Activated T-helper 1 cell treated with anti-CD3 and anti-CD28 coated beads, Interleukin-12 subunit alpha, Interleukin-12 subunit beta, Interleukin-2, Interleukin-4 antibody, amounts not matched to agents 30 ng/mL and 10 ng/mL and 1 ng/mL, durations not matched to agents 14 hours and 24 hours and 36 hours (primary cell): ENCODE measurements at regions not wholly inside any gene's neighbourhood (a gene's known extent, or its start where the extent isn't known, plus 50 kb on each side); places are given as distances from the start of the nearest gene placed in this dataset.

Source experiments
- DNase-seq: peaks from one replicate; pipeline ENCODE4 v3.0.0; 2021; ENCODE audit warnings: low spot score
- H3K27ac Mint-ChIP-seq: one replicate; pipeline ENCODE4 v1.8.0; 2021; ENCODE audit warnings: mild to moderate bottlenecking, mixed read lengths
- H3K27me3 Mint-ChIP-seq: one replicate; pipeline ENCODE4 v1.8.0; 2022; ENCODE audit warnings: mild to moderate bottlenecking, moderate library complexity, mixed read lengths; ENCODE audit not compliant: insufficient read depth
- H3K36me3 Mint-ChIP-seq: one replicate; pipeline ENCODE4 v1.8.0; 2021; ENCODE audit warnings: low read depth, mixed read lengths
- H3K4me1 Mint-ChIP-seq: one replicate; pipeline ENCODE4 v1.8.0; 2021; ENCODE audit warnings: low read depth, mixed read lengths
- H3K4me3 Mint-ChIP-seq: one replicate; pipeline ENCODE4 v1.8.0; 2021; ENCODE audit warnings: mild to moderate bottlenecking, moderate library complexity, mixed read lengths
- H3K9me3 Mint-ChIP-seq: one replicate; pipeline ENCODE4 v1.8.0; 2021; ENCODE audit warnings: mixed read lengths
- intact Hi-C: fragments of 100-400 bp; cut with micrococcal nuclease; formaldehyde crosslinking; loops from one replicate; pipeline ENCODE4 v1.15.1; 2024

DNA sequence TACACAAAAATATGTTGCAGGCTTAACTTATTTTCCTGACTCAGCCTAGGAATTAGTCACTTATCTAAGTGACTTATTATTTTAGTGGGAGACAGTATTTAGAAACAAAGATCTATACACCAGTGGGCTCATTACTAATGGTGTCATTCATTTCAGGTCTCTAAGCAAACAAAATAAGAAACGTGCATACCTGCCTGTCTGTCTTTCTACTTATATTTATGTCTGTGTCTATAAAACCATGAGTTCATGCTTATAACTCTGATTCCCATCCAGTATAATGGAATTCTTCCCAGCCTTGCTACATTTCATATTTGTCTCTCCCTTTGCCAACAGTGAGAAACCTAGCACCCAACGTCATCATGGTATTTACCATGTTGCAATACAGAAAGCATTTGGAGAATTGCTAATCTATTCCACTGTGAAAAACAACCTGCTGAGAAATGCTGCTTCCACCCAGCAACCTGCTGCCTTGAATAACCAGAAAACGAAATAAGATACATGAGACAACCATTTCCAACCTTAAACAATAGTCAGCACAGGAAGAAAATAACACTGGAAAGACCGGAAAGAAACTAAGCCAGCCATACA is 501.0 kb downstream of the GLRX3 start:
- H3K4me1 Mint-ChIP-seq, result no peaks in the 10 kb centered on the region
- H3K4me3 Mint-ChIP-seq, result no peak overlapping the region
- intact Hi-C loops, result no loop called here
- H3K36me3 Mint-ChIP-seq, result no peaks in the 10 kb centered on the region
- peaks cover 3% of the 10 kb centered on the region for H3K9me3 Mint-ChIP-seq
- DNase-seq, result no peak
- H3K27me3 Mint-ChIP-seq, result peaks cover 14% of the 10 kb centered on the region
- no peak overlapping the region for H3K27ac Mint-ChIP-seq

DNA sequence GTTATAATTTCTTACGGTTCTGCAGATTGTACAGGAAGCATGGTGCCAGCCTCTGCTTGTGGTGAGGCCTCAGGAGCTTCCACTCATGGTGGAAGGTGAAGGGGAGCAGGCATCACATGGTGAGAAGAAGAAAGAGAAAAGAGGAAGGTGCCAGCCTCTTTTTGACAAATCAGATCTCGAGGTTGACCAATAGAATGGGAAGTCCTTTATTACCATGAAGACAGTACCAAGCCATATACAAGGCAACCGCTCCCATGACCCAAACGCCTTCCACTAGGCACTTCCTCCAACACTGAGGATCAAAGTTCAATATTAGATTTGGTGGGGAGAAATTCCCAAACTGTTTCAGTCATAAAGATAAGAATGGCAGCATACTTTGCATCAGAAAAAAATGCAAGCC is 502.8 kb downstream of the GLRX3 start:
- no peak for DNase-seq
- no peaks in the 10 kb centered on the region for H3K36me3 Mint-ChIP-seq
- intact Hi-C loops, result no loop called here
- H3K4me3 Mint-ChIP-seq, result no peak overlapping the region
- no peaks in the 10 kb centered on the region for H3K4me1 Mint-ChIP-seq
- H3K27me3 Mint-ChIP-seq, result peaks cover 14% of the 10 kb centered on the region
- H3K9me3 Mint-ChIP-seq, result peaks cover 3% of the 10 kb centered on the region
- no peak overlapping the region for H3K27ac Mint-ChIP-seq

DNA sequence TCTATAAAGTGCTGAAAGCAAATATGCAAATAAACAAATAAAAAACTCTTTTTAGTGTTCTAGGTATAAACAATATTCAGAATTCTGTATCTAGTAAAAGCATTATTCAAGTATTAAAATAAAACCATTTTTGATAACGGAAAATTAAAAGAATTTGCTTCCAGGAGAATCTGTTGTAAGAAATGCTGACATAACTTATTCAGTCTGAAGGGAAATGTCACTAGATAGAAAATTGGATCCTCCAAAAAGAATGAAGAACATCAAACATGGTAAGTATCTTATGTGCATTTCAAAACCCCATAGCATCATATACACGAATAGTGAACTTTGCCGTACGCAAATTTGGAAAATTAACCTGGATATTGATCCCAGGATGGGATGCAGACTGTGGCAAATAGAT is 506.7 kb downstream of the GLRX3 start:
- intact Hi-C loops, result no loop called here
- Mint-ChIP-seq H3K4me1 (no peaks in the 10 kb centered on the region), H3K27ac (no peak overlapping the region), H3K4me3 (no peak overlapping the region), H3K36me3 (no peaks in the 10 kb centered on the region), H3K27me3 (no peaks in the 10 kb centered on the region), H3K9me3 (no peaks in the 10 kb centered on the region)
- DNase-seq, result no peak

DNA sequence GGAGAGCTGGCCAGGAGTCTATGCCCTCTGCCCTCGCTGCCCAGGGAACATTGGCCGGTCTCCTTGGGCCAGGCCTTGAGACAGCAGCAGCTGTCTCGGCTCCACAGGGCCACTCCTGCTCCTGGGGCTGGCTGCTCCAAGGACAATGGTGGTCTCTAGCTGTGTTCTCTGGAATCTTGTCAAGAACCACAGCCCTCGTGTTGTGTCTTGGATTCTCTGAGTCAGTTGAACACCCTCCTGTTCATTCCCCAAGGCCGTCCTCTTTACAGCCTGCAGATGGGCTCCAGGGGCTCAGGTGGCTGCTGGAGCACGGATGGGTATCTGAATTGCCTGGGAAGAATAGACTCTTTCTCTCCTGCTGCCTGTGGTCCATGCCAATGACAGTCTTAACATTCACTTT is 511.1 kb downstream of the GLRX3 start:
- Mint-ChIP-seq H3K4me1 (no peaks in the 10 kb centered on the region), H3K27me3 (no peaks in the 10 kb centered on the region), H3K4me3 (no peak overlapping the region), H3K27ac (no peak overlapping the region), H3K9me3 (no peaks in the 10 kb centered on the region), H3K36me3 (no peaks in the 10 kb centered on the region)
- no peak for DNase-seq
- intact Hi-C loops, result no loop called here

DNA sequence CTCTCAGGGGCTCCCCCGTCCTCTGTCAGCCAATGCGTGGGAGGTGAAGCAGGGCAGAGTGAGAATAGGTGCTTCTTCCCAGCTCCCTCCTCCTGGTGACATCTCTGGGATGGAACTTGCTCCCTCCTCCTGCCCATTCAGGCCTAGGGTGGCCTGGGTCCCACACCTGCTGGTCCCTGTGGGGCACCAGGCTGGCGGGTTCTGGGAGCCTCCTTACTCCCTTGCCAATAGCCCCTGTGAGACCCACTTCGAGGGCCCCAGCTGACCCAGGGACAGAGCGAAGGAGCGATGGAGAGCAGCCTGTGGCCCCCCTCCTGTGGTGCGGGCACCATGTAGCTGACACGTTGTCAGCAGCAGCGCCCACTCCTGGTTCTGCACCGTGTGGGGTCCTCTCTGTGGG is 512.6 kb downstream of the GLRX3 start:
- no peaks in the 10 kb centered on the region for H3K4me1 Mint-ChIP-seq
- DNase-seq, result no peak
- no peaks in the 10 kb centered on the region for H3K36me3 Mint-ChIP-seq
- H3K27ac Mint-ChIP-seq, result no peak overlapping the region
- no peak overlapping the region for H3K4me3 Mint-ChIP-seq
- no peaks in the 10 kb centered on the region for H3K9me3 Mint-ChIP-seq
- intact Hi-C loops, result no loop called here
- H3K27me3 Mint-ChIP-seq, result no peaks in the 10 kb centered on the region

DNA sequence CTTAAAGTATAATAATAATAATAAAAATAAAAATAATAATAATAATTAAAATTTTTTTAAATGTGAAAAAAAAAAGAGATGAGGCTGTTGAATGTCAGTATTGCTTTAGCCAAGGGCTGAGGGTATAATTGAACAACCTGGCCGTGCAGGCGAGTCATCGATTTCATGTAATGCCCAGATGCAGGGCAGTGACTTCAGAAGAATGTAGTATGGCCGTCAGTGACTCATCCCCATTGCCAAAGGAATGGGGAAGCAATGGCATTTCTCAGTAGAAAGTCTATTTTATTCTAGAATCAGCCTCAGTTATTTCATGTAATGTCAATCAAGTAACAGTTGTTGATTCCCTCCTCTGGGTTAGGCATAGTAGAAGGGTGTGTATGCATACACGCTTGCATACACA is 516.4 kb downstream of the GLRX3 start:
- DNase-seq, result no peak
- Mint-ChIP-seq H3K4me3 (no peak overlapping the region), H3K9me3 (no peaks in the 10 kb centered on the region), H3K27me3 (no peaks in the 10 kb centered on the region), H3K4me1 (no peaks in the 10 kb centered on the region), H3K36me3 (no peaks in the 10 kb centered on the region), H3K27ac (no peak overlapping the region)
- intact Hi-C loops, result no loop called here

DNA sequence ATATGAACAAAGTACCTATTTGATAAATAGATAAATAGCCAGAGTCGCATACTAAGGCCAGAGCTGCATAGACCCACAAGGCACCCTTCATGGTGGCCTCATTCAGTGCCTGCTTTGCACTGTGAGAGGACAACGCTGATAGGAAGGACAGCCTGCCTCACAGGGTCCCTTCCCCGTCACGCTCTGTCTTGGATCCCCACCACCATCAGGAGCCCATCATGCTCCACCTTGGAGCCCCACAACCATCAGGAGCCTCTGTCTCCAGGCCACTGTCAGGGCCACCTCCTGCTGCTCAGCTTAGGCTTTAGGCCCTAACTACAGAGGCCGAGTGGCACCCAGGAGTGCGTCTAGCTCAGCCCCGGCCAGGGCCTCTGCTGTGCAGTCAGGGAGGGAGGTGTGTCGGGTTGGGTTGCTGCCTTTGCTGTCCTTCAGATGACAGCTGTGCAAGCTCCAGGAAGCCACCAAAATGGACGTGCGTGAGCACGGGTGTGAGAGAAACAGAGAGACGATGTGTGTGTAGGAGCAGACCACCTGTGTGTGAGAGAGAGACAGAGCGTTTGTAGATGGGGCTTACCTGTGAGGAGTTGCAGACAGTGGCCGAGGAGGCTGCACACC is 516.9 kb downstream of the GLRX3 start:
- DNase-seq, result no peak
- intact Hi-C loops, result no loop called here
- H3K4me3 Mint-ChIP-seq, result no peak overlapping the region
- H3K4me1 Mint-ChIP-seq, result no peaks in the 10 kb centered on the region
- H3K27ac Mint-ChIP-seq, result no peak overlapping the region
- H3K27me3 Mint-ChIP-seq, result no peaks in the 10 kb centered on the region
- no peaks in the 10 kb centered on the region for H3K36me3 Mint-ChIP-seq
- H3K9me3 Mint-ChIP-seq, result no peaks in the 10 kb centered on the region

DNA sequence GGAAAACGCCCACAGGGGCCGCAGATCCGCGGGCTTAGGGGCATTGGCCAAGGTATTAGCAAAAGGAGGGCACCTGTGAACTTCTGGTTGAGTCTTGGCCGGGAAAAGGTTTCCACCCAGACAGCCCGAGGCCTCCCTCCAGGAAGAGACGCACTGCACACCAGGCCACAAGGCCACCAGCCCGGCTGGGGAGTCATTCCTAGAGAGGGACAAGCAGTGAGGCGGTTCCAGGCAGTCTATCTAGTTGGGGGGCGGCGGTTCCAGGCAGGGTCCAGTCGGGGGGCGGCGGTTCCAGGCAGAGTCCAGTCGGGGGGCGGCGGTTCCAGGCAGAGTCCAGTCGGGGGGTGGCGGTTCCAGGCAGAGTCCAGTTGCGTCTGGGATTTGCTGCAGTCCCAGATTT is 518.5 kb downstream of the GLRX3 start:
- H3K4me3 Mint-ChIP-seq, result no peak overlapping the region

DNA sequence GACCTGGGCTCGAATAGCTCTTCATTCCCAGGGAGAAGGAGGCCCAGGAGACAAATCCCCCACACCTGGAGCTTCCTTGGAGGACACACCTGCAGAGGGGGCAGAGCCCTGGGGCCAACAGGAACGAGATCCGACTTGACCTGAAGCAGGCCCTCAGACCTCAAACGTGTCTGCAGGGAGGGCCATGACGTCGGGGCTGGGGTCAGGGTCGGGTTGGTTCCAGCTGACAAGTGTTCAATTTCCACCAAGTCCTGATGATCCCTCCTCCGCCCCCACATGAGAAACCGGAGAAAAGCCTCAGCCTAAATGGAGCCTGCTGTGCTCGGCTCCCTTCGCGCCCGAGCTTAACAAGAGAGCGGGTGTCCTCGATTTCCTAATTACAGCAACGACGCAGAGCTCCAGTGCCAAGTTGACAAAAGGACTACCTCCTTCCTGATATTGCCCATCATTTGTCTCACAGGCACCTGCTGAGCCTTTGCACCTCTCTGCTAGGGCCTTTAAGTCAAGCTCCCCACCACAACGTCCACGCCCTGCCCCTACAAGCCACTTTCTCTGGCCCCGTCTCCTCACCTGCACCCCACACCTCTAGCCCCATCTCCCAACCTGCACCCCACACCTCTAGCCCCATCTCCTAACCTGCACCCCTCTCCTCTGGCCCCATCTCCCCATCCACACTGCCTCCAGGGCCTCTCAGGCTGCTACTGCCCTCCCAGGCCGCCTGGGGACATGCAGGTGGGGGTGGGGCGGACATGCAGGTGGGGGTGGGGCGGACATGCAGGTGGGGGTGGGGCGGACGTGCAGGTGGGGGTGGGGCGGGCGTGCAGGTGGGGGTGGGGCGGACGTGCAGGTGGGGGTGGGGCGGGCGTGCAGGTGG is 519.4 kb downstream of the GLRX3 start:
- no peak overlapping the region for H3K27ac Mint-ChIP-seq
- intact Hi-C loops, result no loop called here
- no peaks in the 10 kb centered on the region for H3K4me1 Mint-ChIP-seq
- H3K36me3 Mint-ChIP-seq, result no peaks in the 10 kb centered on the region
- H3K9me3 Mint-ChIP-seq, result no peaks in the 10 kb centered on the region
- H3K4me3 Mint-ChIP-seq, result no peak overlapping the region
- no peak for DNase-seq
- H3K27me3 Mint-ChIP-seq, result no peaks in the 10 kb centered on the region

More for the DNA sequence above, 518.5 kb downstream of the GLRX3 start:
- intact Hi-C loops, result no loop called here
- Mint-ChIP-seq H3K9me3 (no peaks in the 10 kb centered on the region), H3K4me1 (no peaks in the 10 kb centered on the region), H3K27me3 (no peaks in the 10 kb centered on the region), H3K27ac (no peak overlapping the region), H3K36me3 (no peaks in the 10 kb centered on the region)
- DNase-seq, result no peak

DNA sequence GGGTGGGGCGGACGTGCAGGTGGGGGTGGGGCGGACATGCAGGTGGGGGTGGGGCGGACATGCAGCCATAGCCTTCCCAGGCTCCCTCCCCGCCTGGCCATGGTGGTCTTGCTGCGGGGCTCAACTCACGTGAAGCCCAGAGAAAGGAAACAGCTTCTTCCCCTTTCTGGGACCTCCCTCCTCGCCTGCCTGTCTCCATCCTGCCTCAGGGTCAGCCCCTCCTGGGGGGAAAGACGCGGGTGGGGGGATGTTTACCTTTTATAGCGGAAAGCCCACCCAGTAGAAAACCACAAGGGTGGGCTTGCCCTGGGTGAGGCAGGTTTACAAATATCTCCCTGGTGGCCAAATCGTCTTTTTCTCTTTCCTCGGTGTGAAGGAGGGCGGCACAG is 520.0 kb downstream of the GLRX3 start:
- Mint-ChIP-seq H3K4me3 (no peak overlapping the region), H3K27me3 (no peaks in the 10 kb centered on the region), H3K4me1 (no peaks in the 10 kb centered on the region), H3K27ac (no peak overlapping the region), H3K9me3 (no peaks in the 10 kb centered on the region), H3K36me3 (no peaks in the 10 kb centered on the region)
- intact Hi-C loops, result no loop called here
- no peak for DNase-seq

DNA sequence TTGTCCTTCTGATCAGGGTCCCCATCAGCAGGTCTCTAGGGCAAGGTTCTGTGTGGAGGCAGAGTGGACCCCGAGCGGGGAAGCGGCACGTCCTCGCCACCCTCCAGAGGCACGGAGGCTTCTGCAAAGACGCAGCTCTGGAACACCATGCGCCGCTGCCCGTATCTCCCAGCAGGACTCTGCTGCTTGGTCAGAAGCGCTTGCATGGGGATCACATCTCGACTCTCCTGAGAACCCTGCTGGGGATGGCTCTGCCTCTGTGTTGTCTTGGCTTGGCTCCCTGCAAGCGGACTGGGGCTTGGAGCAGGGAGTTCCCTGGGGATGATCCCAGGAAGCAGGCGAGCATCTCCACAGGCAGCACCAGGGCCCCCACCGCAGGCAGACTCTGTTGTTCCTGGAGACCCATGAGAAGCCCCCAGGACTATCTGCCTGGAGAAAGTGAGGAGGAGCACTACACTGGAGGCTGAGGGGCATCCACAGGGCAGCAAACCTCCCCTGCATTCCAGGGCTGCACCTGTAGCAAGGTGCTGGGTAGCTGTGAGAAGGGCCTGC is 520.5 kb downstream of the GLRX3 start:
- Mint-ChIP-seq H3K27ac (no peak overlapping the region), H3K4me3 (no peak overlapping the region), H3K4me1 (no peaks in the 10 kb centered on the region), H3K27me3 (no peaks in the 10 kb centered on the region), H3K36me3 (no peaks in the 10 kb centered on the region), H3K9me3 (no peaks in the 10 kb centered on the region)
- intact Hi-C loops, result no loop called here
- DNase-seq, result no peak

DNA sequence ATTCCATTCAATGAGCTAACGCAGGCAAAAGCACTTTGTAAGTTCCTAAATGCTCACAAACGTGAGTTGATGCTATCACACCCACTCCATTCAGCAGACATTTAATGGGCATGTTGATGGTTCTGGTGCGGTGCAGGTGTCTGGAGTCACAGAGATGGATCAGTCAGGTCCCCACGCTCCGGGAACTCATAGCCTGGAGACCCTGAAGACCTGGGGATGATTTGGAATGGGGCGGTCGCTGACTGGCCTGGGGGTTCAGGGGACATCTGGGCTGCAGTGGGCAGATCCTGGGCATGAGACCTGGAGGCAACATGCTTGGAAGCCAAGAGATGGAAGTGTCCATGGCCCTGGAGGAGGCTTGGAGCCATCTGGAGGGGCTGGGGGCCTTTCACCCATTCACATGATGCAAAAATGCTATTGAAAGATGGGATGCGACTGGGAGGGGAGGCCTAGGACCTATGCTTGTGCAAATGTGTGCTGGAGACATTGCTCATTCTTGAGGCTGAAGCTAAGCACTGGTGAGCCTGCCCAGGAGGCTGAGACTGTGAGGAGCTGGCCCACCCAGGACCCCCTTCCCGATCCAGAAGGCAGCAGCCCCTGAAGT is 522.6 kb downstream of the GLRX3 start:
- no peak for DNase-seq
- Mint-ChIP-seq H3K4me3 (no peak overlapping the region), H3K4me1 (no peaks in the 10 kb centered on the region), H3K27ac (no peak overlapping the region), H3K36me3 (no peaks in the 10 kb centered on the region), H3K27me3 (no peaks in the 10 kb centered on the region), H3K9me3 (no peaks in the 10 kb centered on the region)
- intact Hi-C loops, result no loop called here

DNA sequence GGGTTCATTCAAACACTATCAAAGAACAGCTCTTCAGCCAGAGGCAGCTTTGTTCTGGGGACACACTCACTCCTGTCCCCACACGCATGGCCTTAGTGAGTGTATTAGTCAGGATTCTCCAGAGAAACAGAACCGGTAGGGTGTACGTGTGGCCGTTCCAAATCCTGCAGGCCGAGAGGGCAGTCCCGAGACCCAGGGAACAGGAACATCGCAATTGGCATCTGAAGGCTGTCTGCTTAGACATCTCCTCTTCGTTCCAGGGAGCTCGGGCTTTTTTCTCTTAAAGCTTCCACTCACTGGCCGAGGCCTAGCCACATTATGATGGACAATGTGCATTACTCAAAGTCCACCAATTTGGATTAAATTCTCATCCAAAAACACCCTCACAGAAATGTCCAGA is 523.3 kb downstream of the GLRX3 start:
- H3K27me3 Mint-ChIP-seq, result no peaks in the 10 kb centered on the region
- H3K36me3 Mint-ChIP-seq, result no peaks in the 10 kb centered on the region
- H3K4me1 Mint-ChIP-seq, result no peaks in the 10 kb centered on the region
- H3K4me3 Mint-ChIP-seq, result no peak overlapping the region
- no peak overlapping the region for H3K27ac Mint-ChIP-seq
- intact Hi-C loops, result no loop called here
- H3K9me3 Mint-ChIP-seq, result no peaks in the 10 kb centered on the region
- no peak for DNase-seq
